GM18858 (cell line): ENCODE measurements at regions not wholly inside any gene's neighbourhood (a gene's known extent, or its start where the extent isn't known, plus 50 kb on each side); places are given as distances from the start of the nearest gene placed in this dataset.
"Not testable (repeated sequence)": the region's sequence is repeated elsewhere in the genome, so short reads cannot be mapped to it uniquely, and the experiment has no call there.

Experiments
- ATAC-seq: cut with Tn5 transposase; IDR thresholded peaks from one replicate; pipeline ENCODE4 v1.9.1; 2021; ENCODE audit not compliant: unreplicated experiment

DNA sequence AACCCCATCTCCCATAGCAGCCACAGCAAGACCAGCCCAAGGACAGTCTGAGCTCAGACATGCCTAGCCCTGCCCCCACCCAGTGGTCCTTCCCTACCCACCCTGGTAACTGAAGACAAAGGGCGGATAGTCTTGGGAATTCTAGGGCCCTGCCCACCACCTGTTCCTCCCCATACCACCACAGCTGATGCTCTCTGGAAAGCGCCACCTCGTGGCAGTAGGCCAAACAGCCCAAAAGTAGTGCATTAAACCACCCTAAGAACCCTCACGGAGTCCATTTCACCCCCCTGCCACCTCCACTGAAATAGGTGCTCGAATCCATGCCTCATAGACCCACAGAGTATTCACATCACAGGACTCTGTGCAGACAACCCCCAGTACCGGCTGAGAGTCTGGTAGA is 1021.4 kb downstream of the CDH8 start:
- no peak for ATAC-seq

DNA sequence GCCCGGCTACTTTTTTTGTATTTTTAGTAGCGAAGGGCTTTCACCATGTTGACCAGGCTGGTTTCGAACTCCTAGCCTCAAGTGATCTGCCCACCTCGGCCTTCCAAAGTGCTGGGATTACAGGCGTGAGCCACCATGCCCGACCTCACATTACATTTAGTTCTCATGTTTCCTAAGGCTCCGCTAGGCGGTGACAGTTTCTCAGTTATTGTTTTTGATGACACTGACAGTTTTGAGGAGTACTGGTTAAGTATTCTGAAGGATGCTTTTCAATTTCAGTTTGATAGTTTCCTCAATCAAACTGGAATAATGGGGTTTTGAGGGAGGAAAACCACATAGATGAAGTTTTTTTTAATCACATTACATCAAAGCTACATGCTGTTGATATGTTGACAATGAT is 1028.5 kb downstream of the CDH8 start:
- no peak for ATAC-seq

DNA sequence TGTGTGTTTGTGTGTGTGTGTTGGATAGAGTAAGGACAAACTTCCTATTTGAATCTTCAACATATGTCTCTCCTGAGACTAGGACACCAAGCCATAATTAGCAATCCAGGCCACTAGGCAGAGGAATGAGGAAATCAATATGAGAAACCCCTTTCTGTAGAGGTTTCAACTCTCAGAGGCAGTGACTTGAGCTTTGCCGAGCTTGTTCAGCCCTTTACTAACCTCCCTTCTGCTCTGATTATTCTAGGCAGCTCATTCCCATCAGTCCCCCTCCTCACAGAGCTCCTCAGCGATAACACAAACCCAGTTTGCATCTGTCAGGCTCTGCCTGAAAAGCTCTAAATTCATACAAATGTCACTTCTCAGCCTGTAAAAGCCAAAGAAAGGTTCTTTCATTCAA is 1030.3 kb downstream of the CDH8 start:
- ATAC-seq, result no peak

DNA sequence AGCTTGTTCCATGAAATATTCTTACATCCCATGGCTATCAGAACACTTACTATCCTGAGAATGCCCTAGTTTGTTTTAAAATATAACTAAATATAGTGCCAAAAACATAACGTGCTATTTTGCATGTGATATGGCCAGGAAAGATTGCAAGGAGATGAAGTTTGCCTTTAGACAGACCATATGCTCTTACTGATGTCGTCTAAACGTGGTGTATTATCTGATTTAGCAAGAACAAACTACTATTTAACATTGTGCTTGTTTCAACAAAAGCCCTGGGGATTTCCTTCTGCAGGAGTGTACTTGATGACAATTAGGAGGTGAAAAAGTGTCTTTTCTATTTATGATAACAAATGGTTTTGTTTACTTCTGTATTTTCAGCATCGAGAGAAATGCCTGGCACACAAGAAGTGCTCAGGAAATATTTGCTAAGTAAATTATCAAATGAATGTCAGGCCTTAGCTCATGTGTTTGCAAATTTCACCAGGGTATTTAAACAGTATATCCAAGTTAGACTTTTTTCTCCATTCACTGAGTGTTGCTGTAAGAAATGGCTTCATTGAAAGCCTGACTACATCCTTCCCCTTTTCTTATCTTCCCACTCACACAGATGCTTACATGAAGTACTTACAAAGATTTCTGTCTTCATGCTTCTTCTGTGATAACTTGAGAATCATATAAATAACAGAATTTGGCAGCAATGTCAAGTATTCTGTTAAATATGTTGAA is 1033.6 kb downstream of the CDH8 start:
- ATAC-seq, result no peak

DNA sequence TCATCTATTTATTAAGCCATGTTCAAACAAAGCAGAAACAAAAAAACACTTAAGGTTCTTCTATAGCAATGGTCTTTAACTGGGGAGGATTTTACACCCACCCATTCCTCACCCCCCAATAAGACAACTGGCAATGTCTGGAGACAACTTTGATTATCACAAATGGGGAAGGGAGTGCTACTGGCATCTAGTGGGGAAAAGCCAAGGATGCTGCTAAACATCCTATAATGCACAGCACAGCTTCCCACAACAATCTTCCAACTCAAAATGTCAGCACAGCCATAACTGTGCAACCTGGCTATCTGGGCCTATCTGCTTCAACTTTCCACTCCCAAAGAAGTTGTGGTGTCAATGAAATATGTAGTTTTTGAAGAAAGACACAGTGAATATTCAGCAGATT is 1044.4 kb downstream of the CDH8 start:
- ATAC-seq, result no peak

DNA sequence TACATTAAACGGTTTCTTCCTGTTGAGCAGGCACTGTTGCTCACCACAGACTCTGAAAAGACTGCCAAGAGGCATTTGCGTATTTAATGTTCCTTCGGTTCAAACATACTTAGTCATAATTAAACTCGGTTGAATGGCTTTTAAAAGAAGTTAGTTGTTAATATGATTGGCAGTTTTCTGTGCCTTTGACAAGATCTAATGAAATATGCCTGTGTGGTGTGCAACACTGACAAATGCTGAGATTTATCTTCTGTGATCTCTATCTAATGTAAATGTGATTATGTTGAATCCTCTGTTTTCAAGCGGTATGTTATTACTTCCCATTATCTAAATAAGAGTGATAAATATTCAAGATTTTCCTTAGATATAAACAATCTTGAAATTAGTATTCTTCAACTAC is 1046.6 kb downstream of the CDH8 start:
- no peak for ATAC-seq

DNA sequence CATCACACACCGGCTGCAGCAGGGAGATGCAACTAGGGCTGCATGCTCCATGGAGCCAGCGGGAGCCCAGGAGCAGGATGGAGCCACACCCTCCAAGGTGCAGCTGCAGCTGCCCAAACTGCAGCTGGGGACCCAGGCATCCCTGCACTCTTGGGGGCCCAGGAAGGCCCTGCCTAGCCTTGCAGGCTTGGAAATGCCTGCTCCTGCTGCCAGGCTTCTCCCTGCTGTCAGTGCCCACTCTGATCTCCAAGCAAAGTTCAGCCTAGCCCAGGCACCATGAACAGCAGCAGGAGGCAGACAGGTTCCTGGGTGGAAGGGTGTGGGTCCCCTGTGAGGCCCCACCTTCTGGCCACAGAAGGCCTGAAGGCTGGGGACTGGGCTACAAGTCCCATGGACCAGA is 1057.1 kb downstream of the CDH8 start:
- no peak for ATAC-seq

DNA sequence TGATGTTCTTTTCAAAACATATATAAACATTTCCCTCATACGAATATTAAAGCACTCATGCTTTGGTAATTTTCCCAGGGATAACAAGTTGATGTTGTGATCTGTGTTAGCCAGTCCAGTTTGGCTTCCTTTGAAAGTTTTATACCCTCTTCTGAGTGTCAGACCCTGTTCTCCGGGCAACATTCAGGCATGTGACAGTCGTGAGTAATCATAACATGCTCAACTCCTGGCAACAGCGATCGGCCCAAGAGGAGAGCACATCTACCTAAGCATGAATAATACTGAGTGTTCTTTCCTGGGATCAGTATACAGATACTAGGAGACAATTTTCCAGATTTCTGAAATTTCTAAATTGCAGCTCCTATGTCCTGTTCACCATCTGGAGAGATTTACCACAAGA is 1086.4 kb downstream of the CDH8 start:
- no peak for ATAC-seq

DNA sequence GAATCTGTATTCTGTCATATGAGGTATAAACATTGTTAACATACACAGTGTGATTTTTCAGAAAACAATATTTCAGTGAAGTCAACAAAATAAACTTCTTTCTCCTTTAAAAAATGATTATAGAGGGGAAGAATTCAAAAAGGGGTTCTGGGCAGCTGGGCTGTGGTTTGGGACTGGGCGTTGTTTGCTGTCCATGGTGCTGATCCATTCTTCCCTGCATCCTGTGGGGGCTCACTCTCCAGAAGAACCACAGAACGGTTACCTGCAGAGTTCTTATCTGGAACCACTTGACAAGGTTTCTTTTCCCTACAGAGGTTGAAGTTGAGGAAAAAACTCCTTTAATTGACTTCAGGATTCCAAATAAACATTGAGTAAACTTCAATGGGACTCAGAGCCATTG is 1091.0 kb downstream of the CDH8 start:
- ATAC-seq, result no peak

DNA sequence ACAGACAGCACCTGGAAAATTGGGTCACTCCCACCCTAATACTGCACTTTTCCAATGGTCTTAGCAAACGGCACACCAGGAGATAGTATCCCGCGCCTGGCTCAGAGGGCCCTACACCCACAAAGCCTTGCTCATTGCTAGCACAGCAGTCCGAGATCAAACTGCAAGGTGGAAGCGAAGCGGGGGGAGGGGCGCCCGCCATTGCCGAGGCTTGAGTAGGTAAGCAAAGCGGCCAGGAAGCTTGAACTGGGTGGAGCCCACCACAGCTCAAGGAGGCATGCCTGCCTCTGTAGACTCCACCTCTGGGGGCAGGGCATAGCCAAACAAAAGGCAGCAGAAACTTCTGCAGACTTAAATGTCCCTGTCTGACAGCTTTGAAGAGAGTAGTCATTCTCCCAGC is 1100.0 kb downstream of the CDH8 start:
- ATAC-seq, result not testable (repeated sequence)

DNA sequence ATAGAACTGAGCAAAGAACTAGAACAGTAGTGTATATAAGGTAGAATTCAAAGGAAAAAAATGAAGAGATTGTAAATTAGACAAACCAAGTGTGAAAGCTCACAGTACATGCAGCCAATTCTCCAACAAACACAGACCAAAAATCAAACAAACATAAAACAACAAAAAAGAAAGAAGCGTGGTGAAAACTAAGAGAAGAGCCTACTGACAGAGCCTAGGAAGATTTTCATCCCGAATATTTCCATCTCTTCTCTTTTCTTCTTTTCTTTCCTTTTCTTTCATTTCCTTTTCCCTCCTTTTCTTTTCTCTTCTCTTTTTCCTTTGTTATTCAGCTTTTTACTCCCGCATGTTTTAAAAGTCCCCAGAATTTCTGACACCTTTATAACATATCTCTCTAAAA is 1103.6 kb downstream of the CDH8 start:
- no peak for ATAC-seq

DNA sequence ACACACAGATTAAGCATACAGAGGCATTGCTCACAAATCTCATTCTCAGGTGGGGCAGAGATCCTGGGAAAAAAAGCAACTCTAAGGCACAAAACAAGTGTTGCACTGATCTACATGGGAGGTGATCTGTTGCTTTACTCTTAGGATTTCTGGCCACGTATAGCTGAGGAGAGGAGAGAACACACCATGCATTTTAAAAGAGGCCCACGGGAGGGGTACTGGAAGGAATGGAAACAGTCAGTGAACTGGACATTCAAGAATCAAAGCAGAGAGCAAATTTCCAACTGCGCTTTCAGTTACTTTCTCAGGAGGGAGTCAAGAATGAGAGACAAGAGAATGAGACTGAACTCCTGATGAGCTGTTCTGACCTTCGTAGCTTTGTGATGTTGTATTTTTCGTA is 1105.9 kb downstream of the CDH8 start:
- ATAC-seq, result no peak

DNA sequence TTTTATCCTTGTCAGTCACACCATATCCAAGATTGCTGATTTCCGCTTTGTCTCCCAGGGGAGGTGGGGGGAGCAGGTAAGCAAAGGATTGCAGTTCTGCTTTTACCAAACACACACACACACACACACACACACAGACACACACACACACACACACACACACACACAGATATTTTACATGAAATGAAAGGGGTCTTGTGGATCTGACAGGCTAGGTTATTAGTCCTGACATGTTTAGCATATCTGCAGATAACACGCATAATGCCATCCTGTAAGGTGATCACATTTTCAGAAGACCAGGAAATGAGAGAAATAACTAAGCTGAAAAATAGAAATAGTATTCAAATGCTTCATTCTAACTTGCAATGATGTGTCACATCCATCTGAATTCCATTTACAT is 1113.3 kb downstream of the CDH8 start:
- ATAC-seq, result no peak

DNA sequence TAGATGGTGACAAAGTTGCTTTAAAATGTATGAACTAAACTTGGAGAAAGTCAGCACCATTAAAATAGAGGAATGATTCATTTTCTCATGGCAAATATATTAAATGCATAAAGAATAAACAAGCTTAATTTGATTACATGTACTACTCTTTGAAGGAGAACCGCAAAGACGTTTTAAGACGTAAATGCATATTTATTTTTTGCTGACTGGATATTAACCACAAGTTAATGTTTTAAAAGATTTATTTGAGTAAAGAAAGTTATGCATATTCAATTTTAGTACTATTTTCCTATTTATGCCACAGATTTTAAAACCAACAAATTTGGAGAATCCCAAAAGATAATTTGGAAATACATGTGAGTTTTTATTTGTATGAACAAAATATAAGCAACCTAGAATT is 1121.9 kb downstream of the CDH8 start:
- ATAC-seq, result no peak

DNA sequence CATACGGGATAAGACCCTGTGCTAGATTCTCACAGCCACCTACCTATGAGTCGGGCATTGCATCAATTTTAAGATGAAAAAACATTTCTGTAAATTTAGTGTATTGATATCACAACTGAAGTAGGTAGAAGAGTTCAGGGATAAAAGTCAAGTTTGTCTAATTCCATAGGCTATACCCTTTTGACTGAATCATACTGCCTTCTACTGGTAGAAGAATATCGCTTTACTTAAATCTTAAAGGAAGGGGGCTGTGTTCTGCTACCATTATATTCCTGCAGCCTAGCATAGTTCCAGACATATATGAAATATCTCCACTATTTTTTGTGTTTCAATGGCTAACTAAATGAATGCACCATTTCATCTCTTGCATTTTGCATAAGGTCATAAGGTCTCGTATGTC is 1128.6 kb downstream of the CDH8 start:
- ATAC-seq, result no peak

DNA sequence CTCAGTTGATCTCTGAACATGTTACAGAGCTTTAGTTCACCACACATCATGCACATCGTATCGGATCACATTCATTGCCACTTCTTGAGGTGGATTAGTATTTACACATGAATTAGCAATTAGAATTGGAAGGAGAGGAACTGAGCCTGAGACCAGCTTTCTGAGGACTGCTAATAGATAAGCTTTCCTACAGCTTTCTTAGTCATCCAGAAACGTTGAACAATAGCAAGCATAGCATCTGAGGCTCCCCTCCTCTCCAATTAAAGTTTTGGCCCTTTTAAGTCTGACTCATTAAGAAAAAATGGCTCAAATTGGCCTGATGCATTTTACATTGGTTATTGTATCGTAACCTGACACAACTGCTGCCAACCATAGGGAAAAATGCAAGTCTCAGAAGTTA is 1130.4 kb downstream of the CDH8 start:
- ATAC-seq, result no peak

DNA sequence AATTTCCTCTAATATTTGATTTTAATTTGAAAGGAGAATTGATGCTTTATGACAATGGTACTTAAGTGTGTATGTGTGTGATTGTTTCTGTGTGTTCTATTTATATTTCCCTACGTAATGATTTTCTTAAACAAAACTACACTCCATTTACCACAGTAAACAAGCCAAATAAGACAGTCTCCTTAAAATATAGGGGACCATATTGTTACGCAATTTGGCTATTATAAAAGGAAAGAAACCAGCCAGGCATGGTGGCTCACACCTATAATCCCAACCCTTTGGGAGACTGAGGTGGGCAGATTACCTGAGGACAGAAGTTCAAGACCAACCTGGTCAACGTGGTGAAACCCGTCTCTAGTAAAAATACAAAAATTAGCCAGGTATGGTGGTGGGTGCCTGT is 1134.1 kb downstream of the CDH8 start:
- ATAC-seq, result no peak

DNA sequence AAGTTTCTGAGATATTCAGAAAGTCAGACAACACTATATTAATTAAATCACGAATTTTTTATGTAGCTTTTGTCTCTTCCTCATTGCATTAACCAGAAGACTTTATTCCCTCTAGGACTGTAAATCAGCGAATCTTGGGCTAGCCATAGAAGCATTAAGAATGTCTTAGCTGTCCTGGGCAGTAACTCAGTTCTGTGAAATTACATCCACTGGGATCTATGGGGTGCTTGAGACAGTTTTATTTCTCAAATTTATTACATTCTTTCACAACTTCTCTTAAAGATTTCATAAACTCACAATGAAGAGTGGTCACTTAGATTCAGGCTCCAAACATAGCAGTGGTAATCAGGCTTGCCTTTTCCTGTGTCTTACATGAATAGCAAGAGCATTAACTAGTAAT is 1153.4 kb downstream of the CDH8 start:
- ATAC-seq, result no peak

DNA sequence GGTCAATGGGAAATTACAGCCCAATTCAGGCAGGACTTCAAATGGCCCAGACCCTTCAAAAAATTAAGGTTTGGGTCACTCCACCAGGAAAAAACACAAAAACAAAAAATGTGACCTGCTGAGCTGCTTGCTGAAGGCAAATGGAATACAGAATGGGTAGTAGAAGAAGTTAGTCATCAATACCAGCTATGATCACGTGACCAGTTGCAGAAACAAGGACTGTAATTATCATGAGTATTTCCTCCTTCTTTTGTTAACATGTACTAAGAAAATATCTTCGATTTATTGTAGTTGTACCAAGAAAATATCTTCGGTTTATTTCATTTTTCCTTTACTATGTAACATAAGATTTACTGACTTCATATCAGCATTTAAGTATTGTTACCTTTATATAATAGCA is 1183.6 kb downstream of the CDH8 start:
- ATAC-seq, result no peak

DNA sequence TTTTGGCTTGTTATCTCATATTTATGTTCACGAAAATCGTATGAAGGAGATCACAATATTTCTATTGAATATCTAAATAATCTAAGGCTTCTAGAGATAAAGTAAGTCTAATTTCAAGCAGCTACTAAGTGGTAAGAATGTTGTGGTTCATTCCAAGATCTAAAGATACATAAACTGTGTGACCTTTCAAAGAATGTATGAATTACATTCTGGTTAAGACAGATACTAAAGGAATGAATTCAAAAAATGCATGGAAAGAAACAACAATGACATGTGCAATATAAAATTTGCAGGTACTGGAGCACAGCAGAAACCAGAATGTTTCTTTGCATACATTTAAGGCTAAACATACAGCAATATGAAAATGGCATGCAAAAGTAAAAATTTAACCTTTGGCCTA is 1214.6 kb downstream of the CDH8 start:
- ATAC-seq, result no peak

DNA sequence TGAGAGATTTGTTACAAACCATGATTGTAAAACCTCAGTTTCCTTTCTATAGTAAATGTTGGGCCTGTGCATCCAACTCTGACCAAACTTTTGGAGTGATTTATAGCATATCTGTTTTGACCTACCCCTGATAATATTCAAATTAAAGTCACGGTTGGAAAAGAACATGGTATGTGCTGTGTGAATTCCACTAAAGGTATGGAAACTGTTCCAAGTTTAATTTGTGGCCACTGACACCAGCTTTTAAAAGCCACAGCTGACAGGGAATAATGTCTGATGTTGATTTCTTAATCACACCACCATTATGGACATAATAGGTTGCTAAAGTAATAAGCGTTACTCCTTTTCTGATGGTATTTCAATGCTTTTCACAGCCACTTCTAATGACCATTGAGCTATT is 1215.9 kb downstream of the CDH8 start:
- no peak for ATAC-seq

DNA sequence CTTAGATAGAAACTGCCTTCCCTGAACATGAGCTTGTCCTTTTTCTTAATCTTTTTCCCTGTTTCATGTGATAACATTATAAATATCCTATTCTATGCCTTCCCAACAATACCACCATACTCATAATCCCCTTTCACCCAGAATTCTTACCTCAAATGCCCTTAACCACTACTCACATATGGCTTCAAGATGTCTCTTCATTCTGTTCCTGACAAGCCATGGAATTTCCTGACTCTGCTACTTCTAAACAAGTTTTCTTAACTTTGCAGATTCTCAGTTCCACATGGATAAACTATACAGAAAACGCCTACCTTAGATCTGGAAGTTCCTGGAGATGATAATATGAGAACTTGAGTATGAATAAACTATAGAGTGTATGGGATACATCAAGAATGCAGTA is 1217.8 kb downstream of the CDH8 start:
- no peak for ATAC-seq

DNA sequence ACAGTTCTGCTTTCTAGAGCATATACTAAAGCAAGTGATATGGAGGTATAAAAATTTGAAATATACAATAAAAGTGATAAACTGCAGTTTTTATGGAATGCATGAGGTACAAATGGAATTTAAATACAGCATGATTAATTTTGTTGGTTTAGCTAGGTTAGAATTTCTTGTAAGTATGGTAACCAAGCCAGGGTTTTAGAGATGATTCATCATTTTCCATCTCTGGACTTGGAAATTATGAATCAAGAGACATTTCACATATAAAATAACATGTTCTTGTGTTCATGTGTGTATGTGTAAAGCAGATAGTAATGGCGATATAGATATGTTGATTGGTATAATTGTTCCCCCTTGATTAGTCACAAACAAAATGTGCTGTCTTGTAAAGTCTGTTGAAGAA is 1219.8 kb downstream of the CDH8 start:
- ATAC-seq, result no peak

DNA sequence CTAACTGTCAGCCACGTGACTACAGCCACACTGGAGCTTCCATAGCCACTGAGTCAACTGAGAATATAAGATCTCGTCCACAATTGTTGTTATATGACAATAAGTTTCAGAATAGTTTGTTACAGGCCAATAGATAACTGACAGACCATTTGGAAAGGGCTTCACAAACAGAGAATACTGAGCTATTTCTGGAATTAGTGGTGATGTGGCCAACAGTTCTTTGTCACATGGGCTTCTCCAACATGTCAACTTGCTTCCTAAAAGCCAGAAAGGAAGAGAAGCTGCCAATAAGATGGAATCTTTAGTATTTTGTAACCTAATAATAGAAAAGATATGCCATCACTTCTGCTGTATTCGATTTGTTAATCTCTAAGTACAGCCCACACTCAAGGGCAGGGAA is 1220.4 kb downstream of the CDH8 start:
- ATAC-seq, result no peak
